ENCODE measurements at regions not wholly inside any gene's neighbourhood (a gene's known extent, or its start where the extent isn't known, plus 50 kb on each side); places are given as distances from the start of the nearest gene placed in this dataset.

DNA sequence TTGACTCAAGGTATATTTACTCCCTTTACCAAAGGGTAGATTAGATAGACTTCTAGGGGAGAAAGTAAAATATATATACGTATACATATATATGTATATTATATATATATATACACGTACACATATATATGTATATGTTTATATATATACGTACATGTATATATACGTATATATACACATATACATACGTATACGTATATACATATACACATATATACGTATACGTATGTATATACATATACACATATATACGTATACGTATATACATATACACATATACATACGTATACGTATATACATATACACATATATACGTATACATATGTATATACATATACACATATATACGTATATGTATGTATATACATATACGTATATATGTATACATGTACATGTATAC, 430.5 kb upstream of the ANO3 start:
- no peak for DNase-seq

- DNase-seq = no peak
Observed at GRCh38 chr11:25902476-25902875, 429.5 kb upstream of the ANO3 start.

- no peak for DNase-seq
Observed at GRCh38 chr11:25908726-25909125, 423.2 kb upstream of the ANO3 start.

DNA sequence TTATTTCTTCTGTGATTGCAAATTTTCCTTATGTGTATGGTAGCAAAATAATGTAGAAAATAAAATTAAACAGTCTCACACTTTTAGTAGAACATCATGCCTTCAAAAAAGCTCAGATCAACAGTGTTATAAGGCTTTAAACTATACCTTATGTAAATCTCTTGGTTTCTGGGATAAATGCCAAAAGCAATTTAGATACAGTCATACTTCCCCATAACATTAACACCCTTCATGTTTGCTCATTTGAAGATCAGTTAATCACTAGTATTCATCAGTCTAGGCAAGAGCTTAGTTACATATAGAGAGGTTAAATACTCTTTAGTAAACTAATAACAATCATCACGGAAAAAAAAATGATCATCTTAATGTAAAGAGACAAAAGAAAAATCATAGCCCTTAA, 421.8 kb upstream of the ANO3 start:
- no peak for DNase-seq

DNA sequence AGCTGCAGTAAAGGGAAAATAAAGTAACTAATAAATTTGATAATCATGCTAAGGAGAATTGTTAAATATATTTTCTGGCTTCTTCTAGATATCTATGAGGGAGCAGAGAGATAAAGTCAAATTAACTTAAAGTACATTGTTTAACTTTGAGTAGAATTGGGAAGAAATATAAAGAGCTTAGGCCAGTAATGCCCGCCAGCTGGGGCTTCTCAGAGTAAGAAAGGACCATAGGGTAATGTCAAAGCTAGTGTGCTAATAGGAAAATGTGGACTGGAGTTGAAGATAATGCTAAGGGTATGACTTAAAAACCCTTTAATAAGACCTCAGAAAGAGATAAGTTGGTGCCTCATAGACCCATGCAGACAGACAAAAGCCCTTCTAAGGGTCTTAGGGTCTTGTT, 411.6 kb upstream of the ANO3 start:
- DNase-seq = no peak

DNA sequence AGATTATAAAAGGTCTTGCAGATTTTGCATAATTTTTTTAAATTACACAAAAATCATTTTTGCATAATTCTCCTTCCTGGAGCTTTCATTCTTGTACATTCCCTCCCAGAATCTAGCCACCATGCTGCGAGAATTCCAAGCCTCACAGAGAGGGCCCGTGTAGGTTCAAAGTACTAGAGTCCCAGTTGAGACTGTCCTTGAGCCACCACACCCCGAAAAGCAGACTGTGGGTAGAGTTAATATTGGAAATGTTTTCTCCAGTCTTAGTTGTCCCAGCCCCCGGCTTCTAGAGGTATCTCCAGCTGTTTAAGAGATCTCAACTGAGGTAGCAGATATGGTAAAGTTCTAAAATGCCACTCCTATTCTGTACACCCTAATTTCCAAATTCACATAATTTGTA, 407.3 kb upstream of the ANO3 start:
- no peak for DNase-seq

DNA sequence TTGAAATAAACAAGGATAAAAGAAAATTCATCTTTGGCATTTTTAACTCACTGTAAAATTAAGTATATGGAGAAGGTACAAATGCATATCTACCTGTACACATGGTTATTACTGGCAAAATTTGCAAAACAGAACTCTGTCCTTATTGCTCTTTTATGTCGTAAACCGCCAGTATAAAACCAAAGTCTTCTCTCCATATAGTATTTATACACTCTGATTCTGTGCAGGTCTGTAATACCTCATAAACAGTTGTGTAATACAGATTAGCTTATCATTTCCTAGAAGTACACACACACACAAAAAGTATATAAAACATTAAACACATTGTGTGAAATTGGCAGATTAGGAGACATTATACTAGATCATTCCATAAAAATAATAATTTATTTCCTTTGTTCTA, 406.6 kb upstream of the ANO3 start:
- no peak for DNase-seq

DNA sequence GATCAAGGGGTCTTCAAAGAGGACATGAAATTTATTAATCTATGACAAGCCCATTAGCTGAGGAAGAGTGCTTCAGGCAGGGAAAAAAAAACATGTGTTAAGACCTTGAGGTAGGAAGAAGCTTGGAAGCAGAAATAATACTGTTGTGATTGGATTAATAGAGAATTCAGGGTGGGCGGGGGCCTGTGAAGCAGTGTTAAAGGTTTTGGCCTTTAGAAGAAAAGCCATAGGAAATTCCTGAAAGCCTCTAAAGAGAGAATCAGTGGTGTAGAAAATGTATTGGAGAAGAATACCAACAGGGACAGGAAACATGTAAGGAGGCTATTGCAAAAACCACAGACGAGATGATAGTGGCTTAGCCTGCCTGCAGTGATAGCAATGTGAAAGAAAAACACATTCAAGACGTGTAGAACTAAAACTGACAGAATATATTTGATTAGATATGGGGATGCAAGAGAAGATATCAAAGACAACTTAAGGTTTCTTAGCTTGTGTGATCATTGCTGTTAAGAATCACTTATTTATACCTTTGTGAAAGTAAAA, 404.4 kb upstream of the ANO3 start:
- DNase-seq = no peak

DNA sequence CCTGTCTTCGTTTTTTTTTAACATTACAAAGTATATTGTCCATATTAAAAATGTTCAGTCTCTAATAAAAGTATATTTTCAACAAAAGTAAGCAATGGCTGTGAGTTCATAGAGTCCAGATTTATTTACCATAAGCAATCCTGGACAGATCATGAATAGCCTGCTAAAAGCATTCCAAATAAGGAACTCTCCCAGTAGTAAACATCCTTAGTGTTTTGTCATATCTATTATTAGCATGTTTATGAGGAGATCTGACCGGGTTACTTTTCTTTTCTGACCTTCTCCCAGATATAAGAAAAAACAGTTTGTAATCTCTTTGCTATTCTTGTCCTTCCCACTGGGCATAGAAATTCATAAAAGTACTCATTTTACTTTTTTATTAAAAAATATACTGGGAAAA, 403.9 kb upstream of the ANO3 start:
- no peak for DNase-seq

GRCh38 chr11:25938952-25939351, 393.0 kb upstream of the ANO3 start:
- DNase-seq = no peak

GRCh38 chr11:25939691-25940090, 392.2 kb upstream of the ANO3 start:
- DNase-seq = no peak

DNA sequence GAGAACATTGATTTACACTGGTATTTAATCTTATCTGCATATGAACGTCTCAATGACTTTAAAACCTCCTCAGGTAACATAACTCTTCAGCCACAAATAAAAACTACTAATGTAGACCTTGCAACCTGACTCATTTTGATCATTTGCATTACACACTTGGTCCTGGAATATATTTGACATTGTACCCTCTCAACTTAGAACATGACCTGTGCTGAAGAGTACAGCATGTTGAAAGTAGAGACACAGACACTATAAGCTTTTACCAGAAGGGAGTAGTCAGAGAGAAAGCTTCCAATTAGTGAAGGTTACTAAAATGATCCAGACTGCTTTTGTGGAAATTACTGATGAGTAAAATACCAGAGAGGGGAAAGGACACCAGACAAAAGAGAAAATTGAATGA, 390.6 kb upstream of the ANO3 start:
- DNase-seq = no peak

GRCh38 chr11:25943031-25943430, 388.9 kb upstream of the ANO3 start:
- DNase-seq = no peak

- DNase-seq = no peak
Observed at GRCh38 chr11:25943777-25944661, 387.9 kb upstream of the ANO3 start.

DNA sequence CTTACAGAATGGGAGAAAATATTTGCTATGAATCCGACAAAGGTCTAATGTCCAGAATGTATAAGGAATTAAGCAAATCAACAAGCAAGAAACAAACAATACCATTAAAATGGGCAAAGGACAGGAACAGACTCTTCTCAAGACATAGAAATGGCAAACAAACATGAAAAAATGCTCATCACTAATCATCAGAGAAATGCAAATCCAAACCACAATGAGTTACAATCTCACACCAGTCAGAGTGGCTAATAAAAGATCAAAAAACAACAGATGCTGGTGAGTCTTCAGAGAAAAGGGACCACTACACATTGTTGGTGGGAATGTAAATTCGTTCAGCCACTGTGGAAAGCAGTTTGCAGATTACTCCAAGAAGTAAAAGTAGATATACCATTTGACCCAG, 382.0 kb upstream of the ANO3 start:
- no peak for DNase-seq

GRCh38 chr11:25953006-25953405, 378.9 kb upstream of the ANO3 start:
- DNase-seq = no peak

DNA sequence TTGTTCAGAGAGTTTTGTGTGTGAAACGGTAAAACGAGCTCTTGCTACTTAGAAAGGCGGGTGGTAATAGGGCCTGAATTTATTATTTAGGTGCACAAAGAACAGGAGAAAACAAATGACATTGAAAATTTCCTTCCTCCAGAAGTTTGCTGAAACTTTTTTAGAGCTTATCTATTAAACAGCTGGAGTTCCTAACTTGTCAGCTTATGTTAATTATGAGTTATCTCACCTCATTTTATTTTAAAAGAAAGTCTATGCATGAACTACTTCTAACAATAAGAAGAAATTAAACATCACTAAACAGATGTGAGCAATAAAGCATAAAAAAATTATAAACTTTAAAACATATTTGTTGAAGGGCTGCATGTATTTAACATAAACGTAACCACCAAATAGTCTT, 373.9 kb upstream of the ANO3 start:
- DNase-seq = no peak

DNA sequence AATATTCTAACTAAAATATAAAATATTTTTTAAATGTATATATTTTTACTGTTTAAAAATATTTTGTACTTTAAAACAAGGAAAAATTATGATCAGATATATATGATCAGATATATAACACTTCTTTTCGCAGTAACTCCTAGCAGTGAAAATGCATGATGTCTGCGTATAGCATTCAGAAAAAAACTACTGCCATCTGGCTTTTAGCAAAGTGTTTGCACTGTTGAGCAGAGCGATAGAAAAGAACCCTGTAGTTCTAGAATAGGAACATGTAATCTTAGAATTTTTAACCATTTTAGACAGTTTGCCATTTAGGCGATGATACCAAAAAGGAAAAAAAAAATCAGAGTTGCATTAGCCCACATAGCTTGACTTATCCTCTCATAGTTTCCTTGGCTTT, 370.4 kb upstream of the ANO3 start:
- no peak for DNase-seq

DNA sequence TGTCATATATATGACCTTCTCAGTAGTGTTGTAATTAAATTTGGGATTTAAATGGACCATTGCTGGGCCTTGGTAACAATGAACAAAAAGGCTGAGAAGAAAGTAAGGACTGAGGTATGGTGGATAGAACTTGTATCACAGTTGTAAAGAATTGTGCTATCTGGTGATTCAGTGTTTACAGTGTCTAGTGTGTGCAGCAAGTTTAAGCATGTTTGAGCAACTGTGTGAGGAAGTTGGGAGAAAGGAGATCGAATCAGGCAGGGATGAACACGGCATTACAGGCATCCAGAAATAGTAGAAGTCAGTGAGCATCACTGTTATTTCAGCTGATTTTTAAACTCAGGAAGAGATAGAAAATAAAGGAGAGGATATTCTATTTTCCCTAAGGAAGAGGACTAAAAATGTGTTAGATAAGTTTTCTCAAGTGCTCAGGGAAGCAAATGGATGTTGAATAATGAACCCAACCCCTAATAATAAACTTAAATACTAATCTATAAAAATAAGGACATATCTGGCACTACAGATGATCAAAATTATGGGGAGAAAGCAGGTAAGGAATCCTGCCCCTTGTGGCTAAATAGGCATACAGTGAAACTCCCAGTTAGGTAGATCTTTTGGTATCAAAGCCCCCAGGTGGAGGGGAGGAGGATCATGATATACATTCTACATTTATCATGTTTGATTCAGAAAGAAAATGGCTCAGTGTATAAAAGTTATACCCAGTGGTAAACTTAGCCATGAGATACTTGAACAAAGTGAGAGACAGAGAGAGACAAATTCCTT, 361.0 kb upstream of the ANO3 start:
- no peak for DNase-seq

DNA sequence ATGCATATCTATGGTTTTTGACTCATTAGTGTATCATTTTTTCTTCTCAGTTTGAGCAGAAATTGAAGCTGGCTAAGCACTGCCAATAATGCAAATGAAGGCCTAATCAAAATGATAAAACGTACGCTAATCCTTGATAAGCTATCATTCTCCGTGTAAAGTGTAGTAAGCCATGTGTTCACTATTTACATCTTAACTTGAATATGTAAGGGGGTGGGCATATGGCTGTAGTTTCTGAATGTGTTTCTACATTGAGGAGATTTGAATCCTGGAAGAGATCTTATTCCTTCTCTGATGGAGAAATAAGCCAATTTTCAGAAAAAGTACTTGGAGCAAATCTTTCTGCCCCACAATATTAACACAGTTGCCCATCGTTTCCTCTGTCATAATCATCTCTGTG, 351.8 kb upstream of the ANO3 start:
- DNase-seq = no peak

DNA sequence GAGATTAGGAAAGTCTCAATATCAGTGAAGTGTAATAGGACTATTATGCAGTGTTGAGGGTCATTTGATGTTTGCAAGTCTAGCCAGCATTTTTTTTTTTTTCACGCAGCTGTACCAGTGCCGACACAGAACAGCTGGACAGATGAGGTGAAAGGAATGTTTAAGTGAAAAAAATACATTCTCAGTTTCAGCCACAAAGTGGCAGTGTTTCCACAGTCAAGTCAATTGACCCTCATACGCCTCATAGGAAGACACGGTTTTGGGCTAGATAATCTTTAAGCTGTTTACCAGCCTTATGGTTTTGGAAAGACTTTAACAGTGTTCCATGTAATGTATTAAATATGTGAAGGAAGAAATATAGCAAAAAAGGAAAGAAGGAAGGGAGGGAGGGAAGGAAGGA, 349.9 kb upstream of the ANO3 start:
- no peak for DNase-seq

- no peak for DNase-seq
Observed at GRCh38 chr11:25983280-25983679, 348.6 kb upstream of the ANO3 start.

DNA sequence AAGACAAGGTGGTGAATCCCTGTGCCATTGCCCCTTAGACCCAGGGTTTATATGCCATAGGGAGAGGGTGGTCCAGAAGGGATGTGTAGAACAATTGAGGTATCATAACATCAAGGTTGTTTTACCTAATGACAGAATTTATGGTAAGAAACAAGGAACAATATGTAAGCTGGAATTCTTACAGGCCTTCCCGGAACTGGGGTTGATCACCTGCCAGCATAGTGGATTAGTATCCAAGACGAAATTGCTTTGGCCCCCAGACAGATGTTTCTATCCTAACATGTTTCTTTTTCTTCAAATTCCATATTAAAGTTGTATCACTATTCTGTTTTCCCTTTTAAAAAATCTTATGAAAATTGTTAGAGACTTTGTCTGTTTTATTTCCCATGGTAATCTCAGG, 343.8 kb upstream of the ANO3 start:
- DNase-seq = no peak

- no peak for DNase-seq
Observed at GRCh38 chr11:25990406-25990805, 341.5 kb upstream of the ANO3 start.

All from stimulated activated CD4-positive, alpha-beta T cell treated with anti-CD3 and anti-CD28 coated beads, Interleukin-4, amount 100 ng/mL, for 24 hours (primary cell).